ENCODE measurements at regions not wholly inside any gene's neighbourhood (a gene's known extent, or its start where the extent isn't known, plus 50 kb on each side); places are given as distances from the start of the nearest gene placed in this dataset.

GRCh38 chrX:45591650-45592049, 391.0 kb upstream of the DIPK2B start:
- Histone ChIP-seq H2BK20ac (ENCODE audit: low read depth, low read length) (no peak overlapping the region), H3K18ac (ENCODE audit: low read depth, low read length) (no peak overlapping the region), H2BK120ac (ENCODE audit: low read depth, low read length) (no peak overlapping the region), H4K91ac (ENCODE audit: insufficient read depth, low read depth, low read length) (no peak overlapping the region), H3K27me3 (ENCODE audit: control insufficient read depth, insufficient read depth, low read length) (peaks cover 2% of the 10 kb centered on the region; the same call in 1 of the 2 replicates), H2BK15ac (ENCODE audit: low read depth, low read length) (no peak overlapping the region), H3K4ac (ENCODE audit: low read depth, low read length) (no peak overlapping the region), H3K27ac (ENCODE audit: insufficient read depth, low read length) (no peak overlapping the region), H3K56ac (ENCODE audit: extremely low read depth, insufficient read depth, low read length) (no peak overlapping the region), H3K4me2 (ENCODE audit: low read depth, low read length) (no peak overlapping the region), H3K9me1 (ENCODE audit: insufficient read depth, low read length) (no peaks in the 10 kb centered on the region), H3K9me3 (ENCODE audit: control insufficient read depth, insufficient read depth, low read length) (peaks cover 3% of the 10 kb centered on the region; the same call in 1 of the 2 replicates), H3K4me1 (ENCODE audit: control insufficient read depth, insufficient read depth, low read length) (no peaks in the 10 kb centered on the region), H3K14ac (replicated peaks; ENCODE audit: low read depth, low read length) (no peak overlapping the region), H3K9ac (ENCODE audit: low read depth, low read length) (no peak overlapping the region), H3K36me3 (ENCODE audit: control insufficient read depth, insufficient read depth, low read length) (no peaks in the 10 kb centered on the region), H4K20me1 (ENCODE audit: insufficient read depth, low read length) (no peaks in the 10 kb centered on the region), H2AK9ac (replicated peaks; ENCODE audit: low read depth, low read length, poor library complexity) (no peak overlapping the region), H3K79me1 (ENCODE audit: low read depth in 1 of 2, low read length in 2 of 2) (no peaks in the 10 kb centered on the region), H2AK5ac (ENCODE audit: low read depth, low read length) (no peak overlapping the region), H3K4me3 (ENCODE audit: insufficient read depth, low read depth, low read length) (no peak overlapping the region), H2BK5ac (ENCODE audit: low read depth, low read length, poor library complexity, severe bottlenecking) (no peak overlapping the region), H4K5ac (ENCODE audit: low read depth, low read length) (no peak overlapping the region), H4K8ac (ENCODE audit: low read depth in 2 of 2, low read length in 2 of 2) (no peak overlapping the region), H2AFZ (replicated peaks; ENCODE audit: low read length, poor library complexity) (no peak overlapping the region), H3K23ac (ENCODE audit: low read depth, low read length) (no peak overlapping the region)
- DNase-seq (no peak), ATAC-seq (ENCODE audit: low read depth) (no peak)
- BruUV-seq (replicated peaks) = no TSS peak
- TF ChIP-seq RAD21 (IDR thresholded peaks at IDR 0.05; ENCODE audit: low read length) (no peak), ELK1 (IDR thresholded peaks at IDR 0.05; ENCODE audit: borderline replicate concordance, low read depth, low read length) (no peak), CTCF (conservative IDR thresholded peaks at IDR 0.05; ENCODE audit: low read depth, low read length) (no peak), MAZ (IDR thresholded peaks at IDR 0.05; ENCODE audit: borderline replicate concordance, low read depth, low read length) (no peak), CHD1 (IDR thresholded peaks at IDR 0.05; ENCODE audit: low read depth, low read length) (no peak), POLR2A (IDR thresholded peaks at IDR 0.05; ENCODE audit: low read depth, low read length) (no peak), SMC3 (IDR thresholded peaks at IDR 0.05; ENCODE audit: low read depth, low read length) (no peak), RCOR1 (IDR thresholded peaks at IDR 0.05; ENCODE audit: insufficient replicate concordance, low read length) (no peak), MAFK (IDR thresholded peaks at IDR 0.05; ENCODE audit: low read depth, low read length) (no peak), MXI1 (IDR thresholded peaks at IDR 0.05; ENCODE audit: borderline replicate concordance, low read depth, low read length) (no peak), USF2 (IDR thresholded peaks at IDR 0.05; ENCODE audit: low read depth, low read length) (no peak), FOS (IDR thresholded peaks at IDR 0.05; ENCODE audit: low read depth, low read length) (no peak), NFE2L2 (IDR thresholded peaks at IDR 0.05; ENCODE audit: low read depth, low read length) (no peak), RFX5 (IDR thresholded peaks at IDR 0.05; ENCODE audit: low read depth, low read length) (no peak), CEBPB (IDR thresholded peaks at IDR 0.05; ENCODE audit: low read depth, low read length) (no peak), BHLHE40 (IDR thresholded peaks at IDR 0.05; ENCODE audit: low read depth, low read length) (no peak)
- intact Hi-C loops (cut with micrococcal nuclease) = no loop called here
- CTCF ChIA-PET = interaction anchor here (1.1 kb wide), 1 partner anchor 9 kb away, joined by 3 read pairs; no protein-coding TSS in a partner anchor
- in situ Hi-C loops (cut with MboI; ENCODE audit: low sequenced_read_pairs) = no loop called here
- WGBS, 2 experiments (ENCODE audit: extremely low coverage in 2 of 2, insufficient read length in 1 of 2) = no CpG with 5 or more reads among the region's 2 CpGs
- POLR2A ChIA-PET (ENCODE audit: unreplicated experiment) = no interaction called here
- dilution Hi-C loops (cut with HindIII; ENCODE audit: low sequenced_read_pairs, unreplicated experiment) = no loop called here

Measured in IMR-90 (cell line).